SU-DHL-6 (cell line): ENCODE measurements at regions not wholly inside any gene's neighbourhood (a gene's known extent, or its start where the extent isn't known, plus 50 kb on each side); places are given as distances from the start of the nearest gene placed in this dataset.

Source experiments
- CTCF ChIP-seq: fragments of 200-600 bp; sonication (generic); IDR thresholded peaks from one replicate; pipeline ENCODE4 v1.5.1; 2017; ENCODE audit warnings: antibody characterized with exemption, mild to moderate bottlenecking, low read length, moderate library complexity; ENCODE audit not compliant: insufficient read depth, poor library complexity, severe bottlenecking
- EZH2phosphoT487 ChIP-seq: fragments of 200-600 bp; sonication (generic), shearing (Covaris generic); conservative IDR thresholded peaks from 2 replicates; pipeline ENCODE4 v1.6.1; 2018; ENCODE audit warnings: mild to moderate bottlenecking, antibody characterized with exemption, low read length, moderate library complexity, mixed read lengths

GRCh38 chr3:103693831-103694230 lies 1259.0 kb downstream of the ZPLD1 start:
- TF ChIP-seq CTCF (no peak), EZH2phosphoT487 (no peak)
